M059J (cell line): ENCODE measurements at regions not wholly inside any gene's neighbourhood (a gene's known extent, or its start where the extent isn't known, plus 50 kb on each side); places are given as distances from the start of the nearest gene placed in this dataset.
"Not testable (repeated sequence)": the region's sequence is repeated elsewhere in the genome, so short reads cannot be mapped to it uniquely, and the experiment has no call there.

Experiments used
- DNase-seq: peaks from one replicate; pipeline ENCODE4 v3.0.0-alpha.2; 2012; ENCODE audit warnings: low read depth

GRCh38 chr9:78172610-78173009 is 63.3 kb upstream of the CEP78 start:
- not testable (repeated sequence) for DNase-seq

- no peak for DNase-seq
These were observed 64.2 kb upstream of the CEP78 start for GRCh38 chr9:78171651-78172050.

- DNase-seq = no peak
These were observed 66.8 kb upstream of the CEP78 start for GRCh38 chr9:78169125-78169524.

- peak; percentile 15 for DNase-seq
These were observed 68.5 kb upstream of the CEP78 start for GRCh38 chr9:78167356-78167755.

- DNase-seq = no peak
These were observed 72.0 kb upstream of the CEP78 start for GRCh38 chr9:78163834-78164233.

GRCh38 chr9:78158286-78158685 is 77.6 kb upstream of the CEP78 start:
- DNase-seq = no peak

GRCh38 chr9:78150983-78151356 is 84.9 kb upstream of the CEP78 start:
- DNase-seq = no peak

- DNase-seq = no peak
These were observed 85.4 kb upstream of the CEP78 start for GRCh38 chr9:78150312-78150982.

- no peak for DNase-seq
These were observed 86.1 kb upstream of the CEP78 start for GRCh38 chr9:78149702-78150291.

GRCh38 chr9:78146241-78146640 is 89.6 kb upstream of the CEP78 start:
- no peak for DNase-seq

- peak; percentile 20 for DNase-seq
These were observed 91.1 kb upstream of the CEP78 start for GRCh38 chr9:78144663-78145377.

GRCh38 chr9:78144008-78144381 is 91.9 kb upstream of the CEP78 start:
- no peak for DNase-seq

GRCh38 chr9:78143281-78144007 is 92.4 kb upstream of the CEP78 start:
- DNase-seq = no peak

- DNase-seq = not testable (repeated sequence)
These were observed 93.6 kb upstream of the CEP78 start for GRCh38 chr9:78142264-78142663.

- DNase-seq = peak; percentile 68
These were observed 102.1 kb upstream of the CEP78 start for GRCh38 chr9:78133751-78134150.

GRCh38 chr9:78132701-78133058 is 101.1 kb upstream of the GNAQ start:
- peak; percentile 18 for DNase-seq

- peak; percentile 61 for DNase-seq
These were observed 100.5 kb upstream of the GNAQ start for GRCh38 chr9:78131969-78132700.

- DNase-seq = no peak
These were observed 99.2 kb upstream of the GNAQ start for GRCh38 chr9:78130853-78131252.

GRCh38 chr9:78130004-78130403 is 98.4 kb upstream of the GNAQ start:
- peak; percentile 64 for DNase-seq

- DNase-seq = no peak
These were observed 95.9 kb upstream of the GNAQ start for GRCh38 chr9:78127279-78128225.

- DNase-seq = no peak
These were observed 92.2 kb upstream of the GNAQ start for GRCh38 chr9:78123808-78124207.
